Keratinocyte (primary cell): ENCODE measurements at regions not wholly inside any gene's neighbourhood (a gene's known extent, or its start where the extent isn't known, plus 50 kb on each side); places are given as distances from the start of the nearest gene placed in this dataset.

Source experiments
- DNase-seq: peaks from one replicate; pipeline ENCODE4 v3.0.0-alpha.2; 2011; ENCODE audit warnings: low read depth, missing footprints, low spot score
- FAIRE-seq: peaks from 2 replicates; lab custom pipeline; 2011; peaks lifted over from hg19 to GRCh38; lab: Jason Lieb, UNC
- H2AFZ ChIP-seq: 2 replicates; pipeline ENCODE4 v1.6.0; 2012; ENCODE audit warnings: low read length, control low read depth, inconsistent platforms; ENCODE audit not compliant: control insufficient read depth
- H3K27ac ChIP-seq: 2 replicates; pipeline ENCODE4 v1.5.1; 2011; ENCODE audit warnings: low read length; ENCODE audit not compliant: control insufficient read depth, insufficient read depth
- H3K27me3 ChIP-seq: 3 replicates; pipeline ENCODE4 v1.6.0; 2011; ENCODE audit warnings: low read length; ENCODE audit not compliant: control insufficient read depth, insufficient read depth; ENCODE audit errors: extremely low read depth
- H3K36me3 ChIP-seq, 2 experiments: 2 replicates in 1 of 2; 3 replicates in 1 of 2; pipeline ENCODE4 v1.5.1; 2011; ENCODE audit warnings: low read length in 2 of 2, mild to moderate bottlenecking in 1 of 2; ENCODE audit not compliant: control insufficient read depth in 2 of 2, insufficient read depth in 2 of 2; ENCODE audit errors: extremely low read depth in 1 of 2
- H3K4me1 ChIP-seq: 3 replicates; pipeline ENCODE4 v1.5.1; 2011; ENCODE audit warnings: low read length; ENCODE audit not compliant: control insufficient read depth, insufficient read depth; ENCODE audit errors: extremely low read depth
- H3K4me2 ChIP-seq: 3 replicates; pipeline ENCODE4 v1.6.0; 2011; ENCODE audit warnings: low read depth, low read length; ENCODE audit not compliant: control insufficient read depth, insufficient read depth; ENCODE audit errors: extremely low read depth
- H3K4me3 ChIP-seq, 3 experiments: fragments of 200-600 bp in 1 of 3; sonication (generic) in 1 of 3; 2 replicates in 2 of 3; 3 replicates in 1 of 3; pipeline ENCODE4 v1.5.1; 2011 to 2016; ENCODE audit warnings: low read length in 3 of 3, mild to moderate bottlenecking in 3 of 3, control low read depth in 2 of 3, inconsistent platforms in 1 of 3, low read depth in 1 of 3, mixed read lengths in 1 of 3, mixed run types in 1 of 3, moderate library complexity in 1 of 3; ENCODE audit not compliant: control insufficient read depth in 2 of 3, insufficient read depth in 2 of 3; ENCODE audit errors: extremely low read depth in 1 of 3
- H3K79me2 ChIP-seq: 2 replicates; pipeline ENCODE4 v1.6.0; 2012; ENCODE audit warnings: low read length; ENCODE audit not compliant: control insufficient read depth, insufficient read depth
- H3K9ac ChIP-seq: 3 replicates; pipeline ENCODE4 v1.6.0; 2011; ENCODE audit warnings: low read length; ENCODE audit not compliant: control insufficient read depth, insufficient read depth; ENCODE audit errors: extremely low read depth
- H3K9me1 ChIP-seq: 3 replicates; pipeline ENCODE4 v1.6.0; 2011; ENCODE audit warnings: low read length; ENCODE audit not compliant: control insufficient read depth, insufficient read depth; ENCODE audit errors: extremely low read depth
- H3K9me3 ChIP-seq: 2 replicates; pipeline ENCODE4 v1.5.1; 2012; ENCODE audit warnings: low read depth, low read length; ENCODE audit not compliant: control insufficient read depth
- H4K20me1 ChIP-seq: 3 replicates; pipeline ENCODE4 v1.6.0; 2011; ENCODE audit warnings: low read length; ENCODE audit not compliant: control insufficient read depth, insufficient read depth; ENCODE audit errors: extremely low read depth
- EZH2 ChIP-seq: IDR thresholded peaks from one replicate; pipeline ENCODE4 v1.6.1; 2012; ENCODE audit warnings: inconsistent platforms, mild to moderate bottlenecking, low read length, moderate library complexity
- dilution Hi-C: fragments of 300-500 bp; cut with MboI; formaldehyde crosslinking; loops from one replicate; pipeline ENCODE4 v1.7.0; 2020; ENCODE audit warnings: low sequenced_read_pairs; ENCODE audit not compliant: extremely low pct_ligation_motif_present
- TF ChIP-seq, protein P1 (sequence below), 3 experiments: IDR thresholded peaks in 1 of 3; conservative IDR thresholded peaks in 1 of 3; optimal IDR thresholded peaks in 1 of 3; 2 replicates in 2 of 3; 3 replicates in 1 of 3; pipeline versions ENCODE3 to v1.5.1; 2011; ENCODE audit warnings: low read length in 3 of 3, mild to moderate bottlenecking in 3 of 3, moderate library complexity in 2 of 3, control low read depth in 1 of 3, inconsistent platforms in 1 of 3; ENCODE audit not compliant: insufficient read depth in 2 of 3; ENCODE audit errors: extremely low read depth in 1 of 3

DNA sequence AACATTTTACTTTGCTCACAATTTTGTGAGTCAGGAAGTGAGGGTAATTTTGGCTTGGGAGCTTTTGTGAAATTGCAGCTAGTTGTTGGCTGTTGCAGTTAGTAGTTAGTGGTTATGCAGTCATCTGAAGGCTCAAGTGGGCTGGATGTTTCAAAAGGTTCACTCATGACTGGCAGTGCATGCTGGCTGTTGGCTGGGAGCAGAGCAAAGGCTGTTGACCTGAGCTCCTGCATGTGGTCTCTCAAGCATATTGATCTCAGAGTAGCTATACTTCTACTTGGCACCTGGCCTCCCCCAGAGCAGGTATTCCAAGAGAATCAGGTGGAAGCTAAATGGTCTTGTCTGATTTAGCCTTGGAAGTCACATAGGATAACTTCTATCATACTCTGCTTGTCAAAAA, 414.1 kb upstream of the STXBP6 start:
- no peak overlapping the region for H3K4me2 ChIP-seq
- TF ChIP-seq, protein P1, sequence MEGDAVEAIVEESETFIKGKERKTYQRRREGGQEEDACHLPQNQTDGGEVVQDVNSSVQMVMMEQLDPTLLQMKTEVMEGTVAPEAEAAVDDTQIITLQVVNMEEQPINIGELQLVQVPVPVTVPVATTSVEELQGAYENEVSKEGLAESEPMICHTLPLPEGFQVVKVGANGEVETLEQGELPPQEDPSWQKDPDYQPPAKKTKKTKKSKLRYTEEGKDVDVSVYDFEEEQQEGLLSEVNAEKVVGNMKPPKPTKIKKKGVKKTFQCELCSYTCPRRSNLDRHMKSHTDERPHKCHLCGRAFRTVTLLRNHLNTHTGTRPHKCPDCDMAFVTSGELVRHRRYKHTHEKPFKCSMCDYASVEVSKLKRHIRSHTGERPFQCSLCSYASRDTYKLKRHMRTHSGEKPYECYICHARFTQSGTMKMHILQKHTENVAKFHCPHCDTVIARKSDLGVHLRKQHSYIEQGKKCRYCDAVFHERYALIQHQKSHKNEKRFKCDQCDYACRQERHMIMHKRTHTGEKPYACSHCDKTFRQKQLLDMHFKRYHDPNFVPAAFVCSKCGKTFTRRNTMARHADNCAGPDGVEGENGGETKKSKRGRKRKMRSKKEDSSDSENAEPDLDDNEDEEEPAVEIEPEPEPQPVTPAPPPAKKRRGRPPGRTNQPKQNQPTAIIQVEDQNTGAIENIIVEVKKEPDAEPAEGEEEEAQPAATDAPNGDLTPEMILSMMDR (optimal IDR thresholded peaks at IDR 0.05 in 1 of 3, IDR thresholded peaks at IDR 0.05 in 1 of 3, conservative IDR thresholded peaks at IDR 0.05 in 1 of 3; ENCODE audit: extremely low read depth in 1 of 3, insufficient read depth in 2 of 3, low read length in 3 of 3), result no peak
- no peak for TF ChIP-seq EZH2
- no peak for DNase-seq
- no peak for FAIRE-seq
- H3K9ac ChIP-seq, result no peak overlapping the region
- H3K36me3 ChIP-seq, result no peaks in the 10 kb centered on the region
- no peak overlapping the region for H2AFZ ChIP-seq
- dilution Hi-C loops, result no loop called here
- H3K9me1 ChIP-seq, result no peaks in the 10 kb centered on the region
- H3K4me1 ChIP-seq, result no peaks in the 10 kb centered on the region
- no peaks in the 10 kb centered on the region for H3K79me2 ChIP-seq
- peaks cover 2% of the 10 kb centered on the region for H3K9me3 ChIP-seq
- no peak overlapping the region for H3K4me3 ChIP-seq
- no peak overlapping the region for H3K27ac ChIP-seq
- no peaks in the 10 kb centered on the region for H4K20me1 ChIP-seq
- no peaks in the 10 kb centered on the region for H3K27me3 ChIP-seq

DNA sequence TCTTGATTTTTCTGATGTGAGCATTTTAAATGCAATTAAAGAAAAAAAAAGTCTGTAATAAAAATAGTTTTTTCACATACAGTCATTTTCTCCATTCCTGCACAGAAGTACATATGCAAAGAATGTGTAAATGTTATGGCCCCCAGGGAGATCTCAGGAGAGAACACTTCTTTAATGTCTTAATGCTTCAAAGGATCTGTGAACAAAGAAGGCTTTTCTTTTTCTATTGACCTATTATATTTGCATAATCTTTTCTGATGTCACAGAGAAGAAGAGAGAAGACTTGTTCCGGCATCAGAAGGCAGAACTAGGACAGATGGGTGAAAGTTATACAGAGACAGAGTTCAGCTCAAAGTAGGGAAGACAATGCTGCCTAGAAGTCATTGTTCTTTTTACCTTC, 413.5 kb upstream of the STXBP6 start:
- no peak overlapping the region for H3K4me2 ChIP-seq
- dilution Hi-C loops, result no loop called here
- DNase-seq (no peak), FAIRE-seq (no peak)
- no peak for TF ChIP-seq EZH2
- TF ChIP-seq, protein P1 (optimal IDR thresholded peaks at IDR 0.05 in 1 of 3, IDR thresholded peaks at IDR 0.05 in 1 of 3, conservative IDR thresholded peaks at IDR 0.05 in 1 of 3; ENCODE audit: extremely low read depth in 1 of 3, insufficient read depth in 2 of 3, low read length in 3 of 3), result no peak
- H2AFZ ChIP-seq, result no peak overlapping the region
- no peaks in the 10 kb centered on the region for H4K20me1 ChIP-seq
- no peaks in the 10 kb centered on the region for H3K27me3 ChIP-seq
- no peak overlapping the region for H3K27ac ChIP-seq
- H3K9ac ChIP-seq, result no peak overlapping the region
- peaks cover 2% of the 10 kb centered on the region for H3K9me3 ChIP-seq
- no peaks in the 10 kb centered on the region for H3K36me3 ChIP-seq
- H3K79me2 ChIP-seq, result no peaks in the 10 kb centered on the region
- H3K4me1 ChIP-seq, result no peaks in the 10 kb centered on the region
- no peak overlapping the region for H3K4me3 ChIP-seq
- no peaks in the 10 kb centered on the region for H3K9me1 ChIP-seq
